ENCODE measurements at regions not wholly inside any gene's neighbourhood (a gene's known extent, or its start where the extent isn't known, plus 50 kb on each side); places are given as distances from the start of the nearest gene placed in this dataset.

- Histone ChIP-seq H3K56ac (ENCODE audit: extremely low read depth, insufficient read depth, low read length) (no peak overlapping the region), H2AFZ (replicated peaks; ENCODE audit: low read length, poor library complexity) (no peak overlapping the region), H2AK9ac (replicated peaks; ENCODE audit: low read depth, low read length, poor library complexity) (no peak overlapping the region), H4K20me1 (ENCODE audit: insufficient read depth, low read length) (no peaks in the 10 kb centered on the region), H3K4me3 (ENCODE audit: insufficient read depth, low read depth, low read length) (no peak overlapping the region), H3K4me1 (ENCODE audit: control insufficient read depth, insufficient read depth, low read length) (no peaks in the 10 kb centered on the region), H3K4ac (ENCODE audit: low read depth, low read length) (no peak overlapping the region), H3K79me1 (ENCODE audit: low read depth in 1 of 2, low read length in 2 of 2) (no peaks in the 10 kb centered on the region), H3K9me1 (ENCODE audit: insufficient read depth, low read length) (no peaks in the 10 kb centered on the region), H2BK120ac (ENCODE audit: low read depth, low read length) (no peak overlapping the region), H4K8ac (ENCODE audit: low read depth in 2 of 2, low read length in 2 of 2) (no peak overlapping the region), H2AK5ac (ENCODE audit: low read depth, low read length) (no peak overlapping the region), H3K18ac (ENCODE audit: low read depth, low read length) (no peak overlapping the region), H3K27me3 (ENCODE audit: control insufficient read depth, insufficient read depth, low read length) (no peaks in the 10 kb centered on the region), H3K9ac (ENCODE audit: low read depth, low read length) (no peak overlapping the region), H2BK5ac (ENCODE audit: low read depth, low read length, poor library complexity, severe bottlenecking) (no peak overlapping the region), H3K36me3 (ENCODE audit: control insufficient read depth, insufficient read depth, low read length) (no peaks in the 10 kb centered on the region), H3K27ac (ENCODE audit: insufficient read depth, low read length) (no peak overlapping the region), H3K4me2 (ENCODE audit: low read depth, low read length) (no peak overlapping the region), H2BK15ac (ENCODE audit: low read depth, low read length) (no peak overlapping the region), H2BK20ac (ENCODE audit: low read depth, low read length) (no peak overlapping the region), H3K23ac (ENCODE audit: low read depth, low read length) (no peak overlapping the region), H3K14ac (replicated peaks; ENCODE audit: low read depth, low read length) (no peak overlapping the region), H4K91ac (ENCODE audit: insufficient read depth, low read depth, low read length) (no peak overlapping the region), H3K9me3 (ENCODE audit: control insufficient read depth, insufficient read depth, low read length) (no peaks in the 10 kb centered on the region), H4K5ac (ENCODE audit: low read depth, low read length) (no peak overlapping the region)
- DNase-seq, result no peak
- CTCF ChIA-PET, result interaction anchor here (0.6 kb wide), 1 partner anchor 31 kb away, joined by 3 read pairs; no protein-coding TSS in a partner anchor
- POLR2A ChIA-PET (ENCODE audit: unreplicated experiment), result no interaction called here
- dilution Hi-C loops (cut with HindIII; ENCODE audit: low sequenced_read_pairs, unreplicated experiment), result no loop called here
- in situ Hi-C loops (cut with MboI; ENCODE audit: low sequenced_read_pairs), result loop anchor here (25.0 kb wide), 1 partner anchor 1426 kb away; no protein-coding TSS in a partner anchor
- WGBS, 2 experiments (ENCODE audit: extremely low coverage in 2 of 2, insufficient read length in 1 of 2), result no CpG with 5 or more reads among the region's 2 CpGs
- no TSS peak for BruUV-seq (replicated peaks)
- no peak for TF ChIP-seq RCOR1 (IDR thresholded peaks at IDR 0.05; ENCODE audit: insufficient replicate concordance, low read length)
- no peak for TF ChIP-seq NFE2L2 (IDR thresholded peaks at IDR 0.05; ENCODE audit: low read depth, low read length)
- no peak for TF ChIP-seq RFX5 (IDR thresholded peaks at IDR 0.05; ENCODE audit: low read depth, low read length)
- TF ChIP-seq MAZ (IDR thresholded peaks at IDR 0.05; ENCODE audit: borderline replicate concordance, low read depth, low read length), result no peak
- TF ChIP-seq SMC3 (IDR thresholded peaks at IDR 0.05; ENCODE audit: low read depth, low read length), result no peak
- TF ChIP-seq, protein P1, sequence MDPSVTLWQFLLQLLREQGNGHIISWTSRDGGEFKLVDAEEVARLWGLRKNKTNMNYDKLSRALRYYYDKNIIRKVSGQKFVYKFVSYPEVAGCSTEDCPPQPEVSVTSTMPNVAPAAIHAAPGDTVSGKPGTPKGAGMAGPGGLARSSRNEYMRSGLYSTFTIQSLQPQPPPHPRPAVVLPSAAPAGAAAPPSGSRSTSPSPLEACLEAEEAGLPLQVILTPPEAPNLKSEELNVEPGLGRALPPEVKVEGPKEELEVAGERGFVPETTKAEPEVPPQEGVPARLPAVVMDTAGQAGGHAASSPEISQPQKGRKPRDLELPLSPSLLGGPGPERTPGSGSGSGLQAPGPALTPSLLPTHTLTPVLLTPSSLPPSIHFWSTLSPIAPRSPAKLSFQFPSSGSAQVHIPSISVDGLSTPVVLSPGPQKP (IDR thresholded peaks at IDR 0.05; ENCODE audit: borderline replicate concordance, low read depth, low read length), result no peak
- TF ChIP-seq, protein P2, sequence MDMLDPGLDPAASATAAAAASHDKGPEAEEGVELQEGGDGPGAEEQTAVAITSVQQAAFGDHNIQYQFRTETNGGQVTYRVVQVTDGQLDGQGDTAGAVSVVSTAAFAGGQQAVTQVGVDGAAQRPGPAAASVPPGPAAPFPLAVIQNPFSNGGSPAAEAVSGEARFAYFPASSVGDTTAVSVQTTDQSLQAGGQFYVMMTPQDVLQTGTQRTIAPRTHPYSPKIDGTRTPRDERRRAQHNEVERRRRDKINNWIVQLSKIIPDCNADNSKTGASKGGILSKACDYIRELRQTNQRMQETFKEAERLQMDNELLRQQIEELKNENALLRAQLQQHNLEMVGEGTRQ (IDR thresholded peaks at IDR 0.05; ENCODE audit: low read depth, low read length), result no peak
- no peak for TF ChIP-seq CEBPB (IDR thresholded peaks at IDR 0.05; ENCODE audit: low read depth, low read length)
- no peak for TF ChIP-seq POLR2A (IDR thresholded peaks at IDR 0.05; ENCODE audit: low read depth, low read length)
- TF ChIP-seq MAFK (IDR thresholded peaks at IDR 0.05; ENCODE audit: low read depth, low read length), result no peak
- TF ChIP-seq MXI1 (IDR thresholded peaks at IDR 0.05; ENCODE audit: borderline replicate concordance, low read depth, low read length), result no peak
- TF ChIP-seq, protein P3, sequence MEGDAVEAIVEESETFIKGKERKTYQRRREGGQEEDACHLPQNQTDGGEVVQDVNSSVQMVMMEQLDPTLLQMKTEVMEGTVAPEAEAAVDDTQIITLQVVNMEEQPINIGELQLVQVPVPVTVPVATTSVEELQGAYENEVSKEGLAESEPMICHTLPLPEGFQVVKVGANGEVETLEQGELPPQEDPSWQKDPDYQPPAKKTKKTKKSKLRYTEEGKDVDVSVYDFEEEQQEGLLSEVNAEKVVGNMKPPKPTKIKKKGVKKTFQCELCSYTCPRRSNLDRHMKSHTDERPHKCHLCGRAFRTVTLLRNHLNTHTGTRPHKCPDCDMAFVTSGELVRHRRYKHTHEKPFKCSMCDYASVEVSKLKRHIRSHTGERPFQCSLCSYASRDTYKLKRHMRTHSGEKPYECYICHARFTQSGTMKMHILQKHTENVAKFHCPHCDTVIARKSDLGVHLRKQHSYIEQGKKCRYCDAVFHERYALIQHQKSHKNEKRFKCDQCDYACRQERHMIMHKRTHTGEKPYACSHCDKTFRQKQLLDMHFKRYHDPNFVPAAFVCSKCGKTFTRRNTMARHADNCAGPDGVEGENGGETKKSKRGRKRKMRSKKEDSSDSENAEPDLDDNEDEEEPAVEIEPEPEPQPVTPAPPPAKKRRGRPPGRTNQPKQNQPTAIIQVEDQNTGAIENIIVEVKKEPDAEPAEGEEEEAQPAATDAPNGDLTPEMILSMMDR (conservative IDR thresholded peaks at IDR 0.05; ENCODE audit: low read depth, low read length), result no peak
- TF ChIP-seq RAD21 (IDR thresholded peaks at IDR 0.05; ENCODE audit: low read length), result no peak
- no peak for TF ChIP-seq CHD1 (IDR thresholded peaks at IDR 0.05; ENCODE audit: low read depth, low read length)
- TF ChIP-seq BHLHE40 (IDR thresholded peaks at IDR 0.05; ENCODE audit: low read depth, low read length), result no peak
- no peak for TF ChIP-seq FOS (IDR thresholded peaks at IDR 0.05; ENCODE audit: low read depth, low read length)
- ATAC-seq (ENCODE audit: low read depth), result no peak
- intact Hi-C loops (cut with micrococcal nuclease), result no loop called here
Measured at GRCh38 chr17:71111460-71111859, 942.1 kb downstream of the KCNJ2 start.

All from IMR-90 (cell line).